ENCODE measurements at regions not wholly inside any gene's neighbourhood (a gene's known extent, or its start where the extent isn't known, plus 50 kb on each side); places are given as distances from the start of the nearest gene placed in this dataset.

GRCh38 chr2:238643400-238643907 lies 204.4 kb upstream of the TWIST2 start:
- ATAC-seq, result no peak
- intact Hi-C loops (cut with micrococcal nuclease), result no loop called here
- no peak for DNase-seq

- intact Hi-C loops (cut with micrococcal nuclease), result no loop called here
- ATAC-seq, result no peak
- DNase-seq, result no peak
Measured at GRCh38 chr2:238644095-238645081, 203.5 kb upstream of the TWIST2 start.

- intact Hi-C loops (cut with micrococcal nuclease), result no loop called here
- no peak for ATAC-seq
Measured at GRCh38 chr2:238645095-238645494, 202.8 kb upstream of the TWIST2 start.

GRCh38 chr2:238645716-238646115 lies 202.2 kb upstream of the TWIST2 start:
- DNase-seq, result no peak
- ATAC-seq, result no peak
- intact Hi-C loops (cut with micrococcal nuclease), result no loop called here

More at GRCh38 chr2:238645095-238645494, 202.8 kb upstream of the TWIST2 start:
- no peak for DNase-seq

- intact Hi-C loops (cut with micrococcal nuclease), result no loop called here
- ATAC-seq (no peak), DNase-seq (no peak)
Measured at GRCh38 chr2:238646281-238646680, 201.6 kb upstream of the TWIST2 start.

- intact Hi-C loops (cut with micrococcal nuclease), result no loop called here
- ATAC-seq (no peak), DNase-seq (no peak)
Measured at GRCh38 chr2:238646803-238647202, 201.1 kb upstream of the TWIST2 start.

- ATAC-seq (no peak), DNase-seq (no peak)
- intact Hi-C loops (cut with micrococcal nuclease), result no loop called here
Measured at GRCh38 chr2:238649123-238649522, 198.8 kb upstream of the TWIST2 start.

GRCh38 chr2:238649936-238650518 lies 197.9 kb upstream of the TWIST2 start:
- no peak for ATAC-seq
- no peak for DNase-seq
- intact Hi-C loops (cut with micrococcal nuclease), result no loop called here

- intact Hi-C loops (cut with micrococcal nuclease), result no loop called here
- ATAC-seq, result no peak
- no peak for DNase-seq
Measured at GRCh38 chr2:238650536-238650935, 197.3 kb upstream of the TWIST2 start.

- intact Hi-C loops (cut with micrococcal nuclease), result no loop called here
- DNase-seq, result no peak
- ATAC-seq, result no peak
Measured at GRCh38 chr2:238651306-238652052, 196.4 kb upstream of the TWIST2 start.

GRCh38 chr2:238652053-238652770 lies 195.7 kb upstream of the TWIST2 start:
- ATAC-seq, result no peak
- no peak for DNase-seq
- intact Hi-C loops (cut with micrococcal nuclease), result no loop called here

GRCh38 chr2:238652771-238653157 lies 195.1 kb upstream of the TWIST2 start:
- DNase-seq, result no peak

GRCh38 chr2:238653431-238654109 lies 194.3 kb upstream of the TWIST2 start:
- intact Hi-C loops (cut with micrococcal nuclease), result no loop called here
- ATAC-seq (no peak), DNase-seq (no peak)

More at GRCh38 chr2:238652771-238653157, 195.1 kb upstream of the TWIST2 start:
- no peak for ATAC-seq
- intact Hi-C loops (cut with micrococcal nuclease), result no loop called here

GRCh38 chr2:238654479-238655197 lies 193.2 kb upstream of the TWIST2 start:
- no peak for ATAC-seq
- intact Hi-C loops (cut with micrococcal nuclease), result no loop called here
- DNase-seq, result no peak

- ATAC-seq (no peak), DNase-seq (no peak)
- intact Hi-C loops (cut with micrococcal nuclease), result no loop called here
Measured at GRCh38 chr2:238655198-238655860, 192.6 kb upstream of the TWIST2 start.

GRCh38 chr2:238655974-238656722 lies 191.7 kb upstream of the TWIST2 start:
- no peak for ATAC-seq
- intact Hi-C loops (cut with micrococcal nuclease), result no loop called here
- no peak for DNase-seq

All from left ventricle myocardium superior (tissue), 1 donor.